Activated T-helper 2 cell treated with anti-CD3 and anti-CD28 coated beads, Interferon-gamma antibody, Interleukin-2, Interleukin-4, amounts not matched to agents 10 μg/mL and 5 μg/mL and 100 μg/mL, durations not matched to agents 14 hours and 24 hours and 36 hours (primary cell): ENCODE measurements at regions not wholly inside any gene's neighbourhood (a gene's known extent, or its start where the extent isn't known, plus 50 kb on each side); places are given as distances from the start of the nearest gene placed in this dataset.

ENCODE experiments used
- DNase-seq: peaks from one replicate; pipeline ENCODE4 v3.0.0; 2021; ENCODE audit warnings: low spot score
- H3K27ac Mint-ChIP-seq: one replicate; pipeline ENCODE4 v1.8.0; 2021; ENCODE audit warnings: mixed read lengths
- H3K27me3 Mint-ChIP-seq: one replicate; pipeline ENCODE4 v1.8.0; 2021; ENCODE audit warnings: low read depth, mixed read lengths
- H3K36me3 Mint-ChIP-seq: one replicate; pipeline ENCODE4 v1.8.0; 2021; ENCODE audit warnings: low read depth, mixed read lengths
- H3K4me1 Mint-ChIP-seq: one replicate; pipeline ENCODE4 v1.8.0; 2021; ENCODE audit warnings: low read depth, mixed read lengths
- H3K4me3 Mint-ChIP-seq: one replicate; pipeline ENCODE4 v1.8.0; 2021; ENCODE audit warnings: low read depth, mild to moderate bottlenecking, moderate library complexity, mixed read lengths
- H3K9me3 Mint-ChIP-seq: one replicate; pipeline ENCODE4 v1.8.0; 2021; ENCODE audit warnings: mixed read lengths
- intact Hi-C: fragments of 100-400 bp; cut with micrococcal nuclease; formaldehyde crosslinking; loops from one replicate; pipeline ENCODE4 v1.15.1; 2023

GRCh38 chr20:22339946-22340345, 244.4 kb downstream of the FOXA2 start:
- H3K9me3 Mint-ChIP-seq, result no peaks in the 10 kb centered on the region

GRCh38 chr20:22339091-22339881, 245.1 kb downstream of the FOXA2 start:
- H3K9me3 Mint-ChIP-seq, result no peaks in the 10 kb centered on the region

More at GRCh38 chr20:22339946-22340345, 244.4 kb downstream of the FOXA2 start:
- Mint-ChIP-seq H3K36me3 (no peaks in the 10 kb centered on the region), H3K4me1 (peaks cover 2% of the 10 kb centered on the region), H3K27ac (no peak overlapping the region), H3K4me3 (no peak overlapping the region), H3K27me3 (peaks cover 1% of the 10 kb centered on the region)
- DNase-seq, result no peak
- intact Hi-C loops, result loop anchor here (2.0 to 10.0 kb wide), 3 partner anchors 247 to 1005 kb away; no protein-coding TSS in a partner anchor

GRCh38 chr20:22338140-22338708, 246.1 kb downstream of the FOXA2 start:
- no peak for DNase-seq
- Mint-ChIP-seq H3K27ac (no peak overlapping the region), H3K4me3 (no peak overlapping the region), H3K36me3 (no peaks in the 10 kb centered on the region), H3K27me3 (peaks cover 1% of the 10 kb centered on the region), H3K9me3 (no peaks in the 10 kb centered on the region), H3K4me1 (peaks cover 2% of the 10 kb centered on the region)
- intact Hi-C loops, result loop anchor here (2.0 to 10.0 kb wide), 3 partner anchors 249 to 1007 kb away; no protein-coding TSS in a partner anchor

More at GRCh38 chr20:22339091-22339881, 245.1 kb downstream of the FOXA2 start:
- H3K27ac Mint-ChIP-seq, result no peak overlapping the region
- H3K4me1 Mint-ChIP-seq, result peaks cover 2% of the 10 kb centered on the region
- peaks cover 1% of the 10 kb centered on the region for H3K27me3 Mint-ChIP-seq
- H3K4me3 Mint-ChIP-seq, result no peak overlapping the region
- intact Hi-C loops, result loop anchor here (2.0 to 10.0 kb wide), 3 partner anchors 248 to 1006 kb away; no protein-coding TSS in a partner anchor
- H3K36me3 Mint-ChIP-seq, result no peaks in the 10 kb centered on the region
- no peak for DNase-seq

- DNase-seq, result no peak
- Mint-ChIP-seq H3K27ac (no peak overlapping the region), H3K9me3 (no peaks in the 10 kb centered on the region), H3K4me3 (no peak overlapping the region), H3K36me3 (no peaks in the 10 kb centered on the region), H3K4me1 (peaks cover 2% of the 10 kb centered on the region), H3K27me3 (peaks cover 1% of the 10 kb centered on the region)
- intact Hi-C loops, result loop anchor here (5.0 to 10.0 kb wide), 2 partner anchors 252 to 1010 kb away; no protein-coding TSS in a partner anchor
Observed at GRCh38 chr20:22335210-22335609, 249.2 kb downstream of the FOXA2 start.

GRCh38 chr20:22333885-22334545, 250.4 kb downstream of the FOXA2 start:
- H3K4me3 Mint-ChIP-seq, result no peak overlapping the region
- no peaks in the 10 kb centered on the region for H3K27me3 Mint-ChIP-seq
- no peaks in the 10 kb centered on the region for H3K4me1 Mint-ChIP-seq
- peak; percentile 14 for DNase-seq
- H3K27ac Mint-ChIP-seq, result no peak overlapping the region
- H3K36me3 Mint-ChIP-seq, result no peaks in the 10 kb centered on the region
- no peaks in the 10 kb centered on the region for H3K9me3 Mint-ChIP-seq
- intact Hi-C loops, result loop anchor here (1.0 to 10.0 kb wide), 2 partner anchors 349 to 1011 kb away; no protein-coding TSS in a partner anchor

GRCh38 chr20:22324505-22324904, 259.9 kb downstream of the FOXA2 start:
- Mint-ChIP-seq H3K9me3 (no peaks in the 10 kb centered on the region), H3K4me1 (no peaks in the 10 kb centered on the region), H3K4me3 (no peak overlapping the region), H3K36me3 (no peaks in the 10 kb centered on the region), H3K27me3 (no peaks in the 10 kb centered on the region), H3K27ac (no peak overlapping the region)
- no peak for DNase-seq
- intact Hi-C loops, result no loop called here

- H3K27me3 Mint-ChIP-seq, result no peaks in the 10 kb centered on the region
- no peak overlapping the region for H3K4me3 Mint-ChIP-seq
- intact Hi-C loops, result no loop called here
- no peak overlapping the region for H3K27ac Mint-ChIP-seq
- DNase-seq, result no peak
- no peaks in the 10 kb centered on the region for H3K9me3 Mint-ChIP-seq
- H3K4me1 Mint-ChIP-seq, result no peaks in the 10 kb centered on the region
- no peaks in the 10 kb centered on the region for H3K36me3 Mint-ChIP-seq
Observed at GRCh38 chr20:22322513-22322912, 261.9 kb downstream of the FOXA2 start.

GRCh38 chr20:22321191-22321590, 263.2 kb downstream of the FOXA2 start:
- no peaks in the 10 kb centered on the region for H3K36me3 Mint-ChIP-seq
- no peaks in the 10 kb centered on the region for H3K4me1 Mint-ChIP-seq
- intact Hi-C loops, result no loop called here
- H3K27me3 Mint-ChIP-seq, result no peaks in the 10 kb centered on the region
- H3K4me3 Mint-ChIP-seq, result no peak overlapping the region
- no peak overlapping the region for H3K27ac Mint-ChIP-seq
- no peak for DNase-seq
- H3K9me3 Mint-ChIP-seq, result no peaks in the 10 kb centered on the region

- H3K27ac Mint-ChIP-seq, result no peak overlapping the region
- intact Hi-C loops, result no loop called here
- no peaks in the 10 kb centered on the region for H3K4me1 Mint-ChIP-seq
- no peaks in the 10 kb centered on the region for H3K9me3 Mint-ChIP-seq
- H3K36me3 Mint-ChIP-seq, result no peaks in the 10 kb centered on the region
- H3K27me3 Mint-ChIP-seq, result no peaks in the 10 kb centered on the region
- no peak overlapping the region for H3K4me3 Mint-ChIP-seq
- no peak for DNase-seq
Observed at GRCh38 chr20:22320245-22320915, 264.0 kb downstream of the FOXA2 start.

GRCh38 chr20:22315771-22316170, 268.6 kb downstream of the FOXA2 start:
- Mint-ChIP-seq H3K36me3 (no peaks in the 10 kb centered on the region), H3K4me3 (no peak overlapping the region), H3K9me3 (no peaks in the 10 kb centered on the region), H3K27me3 (no peaks in the 10 kb centered on the region), H3K4me1 (no peaks in the 10 kb centered on the region), H3K27ac (no peak overlapping the region)
- intact Hi-C loops, result no loop called here
- no peak for DNase-seq

GRCh38 chr20:22315073-22315472, 269.3 kb downstream of the FOXA2 start:
- no peak overlapping the region for H3K27ac Mint-ChIP-seq
- no peaks in the 10 kb centered on the region for H3K9me3 Mint-ChIP-seq
- no peak overlapping the region for H3K4me3 Mint-ChIP-seq
- DNase-seq, result no peak
- no peaks in the 10 kb centered on the region for H3K4me1 Mint-ChIP-seq
- H3K27me3 Mint-ChIP-seq, result no peaks in the 10 kb centered on the region
- intact Hi-C loops, result no loop called here
- H3K36me3 Mint-ChIP-seq, result no peaks in the 10 kb centered on the region

GRCh38 chr20:22312744-22313346, 271.5 kb downstream of the FOXA2 start:
- Mint-ChIP-seq H3K4me1 (no peaks in the 10 kb centered on the region), H3K27me3 (no peaks in the 10 kb centered on the region), H3K9me3 (no peaks in the 10 kb centered on the region), H3K4me3 (no peak overlapping the region), H3K36me3 (no peaks in the 10 kb centered on the region), H3K27ac (no peak overlapping the region)
- intact Hi-C loops, result no loop called here
- no peak for DNase-seq
